ENCODE measurements at regions not wholly inside any gene's neighbourhood (a gene's known extent, or its start where the extent isn't known, plus 50 kb on each side); places are given as distances from the start of the nearest gene placed in this dataset.

DNA sequence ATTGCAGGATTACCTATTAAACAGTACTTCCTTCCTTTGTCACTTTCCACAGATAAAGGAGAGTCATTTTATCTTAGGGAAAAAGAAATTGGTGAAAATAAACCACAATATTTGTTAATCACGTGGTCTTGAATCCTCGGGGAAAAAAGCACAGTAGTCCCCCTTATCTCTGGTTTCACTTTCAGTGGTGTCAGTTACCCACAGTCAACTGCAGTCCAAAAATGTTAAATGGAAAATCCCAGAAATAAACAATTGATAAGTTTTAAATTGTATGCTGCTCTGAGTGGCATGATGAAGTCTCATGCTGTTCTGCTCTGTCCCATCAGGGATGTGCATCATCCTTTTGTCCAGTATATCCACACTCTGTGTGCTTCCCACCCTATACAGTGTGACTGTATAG lies 405.2 kb upstream of the MPDZ start:
- no peak for TF ChIP-seq CTCF (IDR thresholded peaks at IDR 0.05)
- no peak for TF ChIP-seq EZH2phosphoT487 (IDR thresholded peaks at IDR 0.05)
- no peak for TF ChIP-seq EZH2 (IDR thresholded peaks at IDR 0.05)
